Endothelial cell of umbilical vein (primary cell): ENCODE measurements at regions not wholly inside any gene's neighbourhood (a gene's known extent, or its start where the extent isn't known, plus 50 kb on each side); places are given as distances from the start of the nearest gene placed in this dataset.

Source experiments
- BruUV-seq: library from RNA; stranded (reverse); fragments of 400-500 nt; replicated peaks from 2 replicates; lab custom pipeline; 2021; lab: Mats Ljungman, UMichigan
- CTCF ChIA-PET: fragments of 300-600, 350-600 bp; sonication (Branson Sonifier 250); formaldehyde crosslinking; loops from one replicate; lab custom pipeline; 2021; ENCODE audit warnings: antibody characterized with exemption, inconsistent platforms; lab: Charles Lee
- POLR2A ChIA-PET: fragments of 300-600, 350-600 bp; sonication (Branson Sonifier 250); formaldehyde crosslinking; loops from one replicate; lab custom pipeline; 2021; ENCODE audit warnings: antibody characterized with exemption, inconsistent platforms; lab: Charles Lee
- DNase-seq: peaks from one replicate; pipeline ENCODE4 v3.0.0-alpha.2; 2011; ENCODE audit warnings: low read depth, low spot score
- FAIRE-seq: peaks from 2 replicates; lab custom pipeline; 2011; peaks lifted over from hg19 to GRCh38; lab: Jason Lieb, UNC
- H2AFZ ChIP-seq: 2 replicates; pipeline ENCODE4 v1.6.0; 2012; ENCODE audit warnings: low read depth, low read length, control low read depth, inconsistent platforms
- H3K27ac ChIP-seq: 2 replicates; pipeline ENCODE4 v1.5.1; 2011; ENCODE audit warnings: low read depth, mild to moderate bottlenecking, control low read depth, low read length, moderate library complexity; ENCODE audit not compliant: insufficient read depth
- H3K27me3 ChIP-seq, 2 experiments: 2 replicates each; pipeline versions ENCODE4 v1.6.0 to v1.6.1; 2011; ENCODE audit warnings: low read length in 2 of 2, mixed read lengths in 1 of 2; ENCODE audit not compliant: control insufficient read depth in 2 of 2, insufficient read depth in 2 of 2
- H3K36me3 ChIP-seq, 2 experiments: 2 replicates in 1 of 2; 3 replicates in 1 of 2; pipeline ENCODE4 v1.5.1; 2011; ENCODE audit warnings: low read length in 2 of 2, mild to moderate bottlenecking in 1 of 2, moderate library complexity in 1 of 2; ENCODE audit not compliant: control insufficient read depth in 2 of 2, insufficient read depth in 2 of 2; ENCODE audit errors: extremely low read depth in 1 of 2
- H3K4me1 ChIP-seq: 3 replicates; pipeline ENCODE4 v1.5.1; 2011; ENCODE audit warnings: mild to moderate bottlenecking, low read length; ENCODE audit not compliant: control insufficient read depth, insufficient read depth; ENCODE audit errors: extremely low read depth
- H3K4me2 ChIP-seq: 2 replicates; pipeline ENCODE4 v1.6.1; 2011; ENCODE audit warnings: low read length, control low read depth, mixed read lengths; ENCODE audit not compliant: insufficient read depth
- H3K4me3 ChIP-seq, 3 experiments: fragments of 200-600 bp in 1 of 3; sonication (generic), shearing (Covaris generic) in 1 of 3; replicated peaks in 1 of 3; 2 replicates each; pipeline ENCODE4 v1.5.1; 2011 to 2016; ENCODE audit warnings: control low read depth in 3 of 3, low read length in 3 of 3, mild to moderate bottlenecking in 2 of 3, inconsistent platforms in 1 of 3, low read depth in 1 of 3, moderate library complexity in 1 of 3; ENCODE audit not compliant: insufficient read depth in 1 of 3
- H3K79me2 ChIP-seq: 2 replicates; pipeline ENCODE4 v1.6.0; 2012; ENCODE audit warnings: low read length, inconsistent platforms; ENCODE audit not compliant: control insufficient read depth, insufficient read depth
- H3K9ac ChIP-seq: replicated peaks from 2 replicates; pipeline ENCODE3; 2011; ENCODE audit warnings: low read length, control low read depth; ENCODE audit not compliant: insufficient read depth; ENCODE audit errors: extremely low read depth
- H3K9me1 ChIP-seq: replicated peaks from 3 replicates; pipeline ENCODE4 v1.6.0; 2011; ENCODE audit warnings: mild to moderate bottlenecking, low read length; ENCODE audit not compliant: control insufficient read depth, insufficient read depth; ENCODE audit errors: extremely low read depth
- H3K9me3 ChIP-seq: replicated peaks from 2 replicates; pipeline ENCODE4 v1.5.1; 2012; ENCODE audit warnings: low read length, inconsistent platforms; ENCODE audit not compliant: control insufficient read depth, insufficient read depth
- H4K20me1 ChIP-seq: replicated peaks from 2 replicates; pipeline ENCODE3; 2011; ENCODE audit warnings: mild to moderate bottlenecking, low read length; ENCODE audit not compliant: control insufficient read depth, insufficient read depth; ENCODE audit errors: extremely low read depth
- EZH2 ChIP-seq: IDR thresholded peaks from 2 replicates; pipeline ENCODE4 v1.6.1; 2012; ENCODE audit warnings: borderline replicate concordance, low read depth, mild to moderate bottlenecking, moderate library complexity, low read length, inconsistent platforms; ENCODE audit not compliant: severe bottlenecking
- FOS ChIP-seq: IDR thresholded peaks from 2 replicates; pipeline ENCODE4 v1.6.1; 2011; ENCODE audit warnings: mild to moderate bottlenecking, low read length, moderate library complexity, borderline replicate concordance; ENCODE audit not compliant: insufficient read depth
- GATA2 ChIP-seq: IDR thresholded peaks from 2 replicates; pipeline ENCODE4 v1.7.0; 2011; ENCODE audit warnings: low read depth, mild to moderate bottlenecking, moderate library complexity, mixed read lengths, low read length; ENCODE audit not compliant: insufficient read length, insufficient read depth
- JUN ChIP-seq: IDR thresholded peaks from 2 replicates; pipeline ENCODE4 v1.6.1; 2011; ENCODE audit warnings: borderline replicate concordance, low read depth; ENCODE audit not compliant: insufficient read length, insufficient read depth
- MYC ChIP-seq: IDR thresholded peaks from one replicate; pipeline ENCODE4 v1.6.1; 2011; ENCODE audit warnings: mild to moderate bottlenecking, low read depth, low read length
- POLR2A ChIP-seq: IDR thresholded peaks from 2 replicates; pipeline ENCODE4 v1.6.1; 2012; ENCODE audit warnings: low read depth, mild to moderate bottlenecking, control low read depth, low read length
- POLR2AphosphoS5 ChIP-seq: IDR thresholded peaks from 2 replicates; pipeline ENCODE4 v1.6.1; 2012; ENCODE audit warnings: low read depth, mild to moderate bottlenecking, control low read depth, low read length, moderate library complexity; ENCODE audit not compliant: insufficient read depth
- dilution Hi-C: fragments of 300-500 bp; cut with MboI; formaldehyde crosslinking; loops from one replicate; pipeline ENCODE4 v1.15.0; 2019; ENCODE audit warnings: low sequenced_read_pairs; ENCODE audit not compliant: extremely low pct_ligation_motif_present
- intact Hi-C: fragments of 100-400 bp; cut with micrococcal nuclease; formaldehyde crosslinking; loops from one replicate; pipeline ENCODE4 v1.10.0; 2022
- TF ChIP-seq, protein P1 (sequence below), 2 donors: IDR thresholded peaks; 1 replicate in 1 of 2; 2 replicates in 1 of 2; pipeline ENCODE4 v1.5.1; 2011; ENCODE audit warnings: low read length in 2 of 2, mild to moderate bottlenecking in 2 of 2, moderate library complexity in 2 of 2, control low read depth in 1 of 2, inconsistent platforms in 1 of 2, low read depth in 1 of 2; ENCODE audit not compliant: insufficient read depth in 1 of 2; ENCODE audit errors: extremely low read depth in 1 of 2
- TF ChIP-seq, protein P2 (sequence below): IDR thresholded peaks from 2 replicates; pipeline ENCODE4 v1.6.1; 2011; ENCODE audit not compliant: insufficient read depth, insufficient read length

- CTCF ChIA-PET = no interaction called here
- H3K4me3 ChIP-seq = no peak overlapping the region
- no peaks in the 10 kb centered on the region for H3K9me1 ChIP-seq
- no peak overlapping the region for H3K27ac ChIP-seq
- no peak overlapping the region for H2AFZ ChIP-seq
- no peaks in the 10 kb centered on the region for H4K20me1 ChIP-seq
- BruUV-seq = no TSS peak
- POLR2A ChIA-PET = no interaction called here
- no peaks in the 10 kb centered on the region for H3K9me3 ChIP-seq
- intact Hi-C loops = no loop called here
- no peak for DNase-seq
- H3K4me2 ChIP-seq = no peak overlapping the region
- TF ChIP-seq FOS = no peak
- TF ChIP-seq, protein P1, sequence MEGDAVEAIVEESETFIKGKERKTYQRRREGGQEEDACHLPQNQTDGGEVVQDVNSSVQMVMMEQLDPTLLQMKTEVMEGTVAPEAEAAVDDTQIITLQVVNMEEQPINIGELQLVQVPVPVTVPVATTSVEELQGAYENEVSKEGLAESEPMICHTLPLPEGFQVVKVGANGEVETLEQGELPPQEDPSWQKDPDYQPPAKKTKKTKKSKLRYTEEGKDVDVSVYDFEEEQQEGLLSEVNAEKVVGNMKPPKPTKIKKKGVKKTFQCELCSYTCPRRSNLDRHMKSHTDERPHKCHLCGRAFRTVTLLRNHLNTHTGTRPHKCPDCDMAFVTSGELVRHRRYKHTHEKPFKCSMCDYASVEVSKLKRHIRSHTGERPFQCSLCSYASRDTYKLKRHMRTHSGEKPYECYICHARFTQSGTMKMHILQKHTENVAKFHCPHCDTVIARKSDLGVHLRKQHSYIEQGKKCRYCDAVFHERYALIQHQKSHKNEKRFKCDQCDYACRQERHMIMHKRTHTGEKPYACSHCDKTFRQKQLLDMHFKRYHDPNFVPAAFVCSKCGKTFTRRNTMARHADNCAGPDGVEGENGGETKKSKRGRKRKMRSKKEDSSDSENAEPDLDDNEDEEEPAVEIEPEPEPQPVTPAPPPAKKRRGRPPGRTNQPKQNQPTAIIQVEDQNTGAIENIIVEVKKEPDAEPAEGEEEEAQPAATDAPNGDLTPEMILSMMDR (IDR thresholded peaks at IDR 0.05; ENCODE audit: extremely low read depth in 1 of 2, insufficient read depth in 1 of 2, low read depth in 1 of 2, low read length in 2 of 2) = no peak
- TF ChIP-seq POLR2AphosphoS5 = no peak
- TF ChIP-seq MYC = no peak
- no peak for TF ChIP-seq POLR2A
- no peak for TF ChIP-seq EZH2
- TF ChIP-seq, protein P2, sequence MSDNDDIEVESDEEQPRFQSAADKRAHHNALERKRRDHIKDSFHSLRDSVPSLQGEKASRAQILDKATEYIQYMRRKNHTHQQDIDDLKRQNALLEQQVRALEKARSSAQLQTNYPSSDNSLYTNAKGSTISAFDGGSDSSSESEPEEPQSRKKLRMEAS = no peak
- TF ChIP-seq GATA2 = no peak
- no peak for TF ChIP-seq JUN
- peaks cover 12% of the 10 kb centered on the region for H3K4me1 ChIP-seq
- H3K36me3 ChIP-seq = no peaks in the 10 kb centered on the region
- FAIRE-seq = no peak
- dilution Hi-C loops = no loop called here
- H3K79me2 ChIP-seq = no peaks in the 10 kb centered on the region
- H3K27me3 ChIP-seq = no peaks in the 10 kb centered on the region
- H3K9ac ChIP-seq = no peak overlapping the region
These were observed 365.1 kb upstream of the PLSCR5 start for GRCh38 chr3:146970236-146970635.
